HEK293T (cell line): ENCODE measurements at regions not wholly inside any gene's neighbourhood (a gene's known extent, or its start where the extent isn't known, plus 50 kb on each side); places are given as distances from the start of the nearest gene placed in this dataset.

ENCODE experiments used
- CTCF ChIA-PET: fragments of 350-600 bp; formaldehyde crosslinking; extraction: SDS; loops from one replicate; lab custom pipeline; 2021; ENCODE audit warnings: antibody characterized with exemption, inconsistent platforms; lab: Yijun Ruan, JAX
- POLR2A ChIA-PET: fragments of 350-600 bp; formaldehyde crosslinking; extraction: SDS; loops from one replicate; lab custom pipeline; 2020; ENCODE audit warnings: antibody characterized with exemption, inconsistent platforms; lab: Yijun Ruan, JAX
- DNase-seq: peaks from one replicate; pipeline ENCODE4 v3.0.0; 2012; ENCODE audit warnings: mixed read lengths; ENCODE audit errors: extremely low spot score
- ARNT ChIP-seq: fragments of 450-650 bp; IDR thresholded peaks from 2 replicates; pipeline ENCODE4 v1.6.1; 2017; ENCODE audit warnings: mild to moderate bottlenecking
- BHLHE40 ChIP-seq: fragments of 450-650 bp; IDR thresholded peaks from 2 replicates; pipeline ENCODE4 v1.6.1; 2016; ENCODE audit warnings: mild to moderate bottlenecking, moderate library complexity, borderline replicate concordance
- CTBP1 ChIP-seq: fragments of 450-650 bp; IDR thresholded peaks from 2 replicates; pipeline ENCODE4 v1.6.1; 2016; ENCODE audit warnings: borderline replicate concordance
- ELF4 ChIP-seq: fragments of 450-650 bp; IDR thresholded peaks from 2 replicates; pipeline ENCODE4 v1.6.1; 2017; ENCODE audit warnings: antibody characterized with exemption
- FOXA1 ChIP-seq: fragments of 450-650 bp; IDR thresholded peaks from 2 replicates; pipeline ENCODE4 v1.6.1; 2016; ENCODE audit warnings: mild to moderate bottlenecking
- FOXK2 ChIP-seq: fragments of 450-650 bp; IDR thresholded peaks from 2 replicates; pipeline ENCODE4 v1.6.1; 2016; ENCODE audit warnings: mild to moderate bottlenecking
- FOXM1 ChIP-seq: fragments of 450-650 bp; IDR thresholded peaks from 2 replicates; pipeline ENCODE4 v1.6.1; 2017; ENCODE audit warnings: mild to moderate bottlenecking, borderline replicate concordance
- HDGF ChIP-seq: fragments of 450-650 bp; IDR thresholded peaks from 2 replicates; pipeline ENCODE4 v1.6.1; 2017; ENCODE audit warnings: antibody characterized with exemption, borderline replicate concordance
- L3MBTL2 ChIP-seq: fragments of 450-650 bp; conservative IDR thresholded peaks from 2 replicates; pipeline ENCODE4 v1.6.1; 2016; ENCODE audit warnings: mild to moderate bottlenecking
- LEF1 ChIP-seq: fragments of 450-650 bp; IDR thresholded peaks from 2 replicates; pipeline ENCODE4 v1.6.1; 2017; ENCODE audit warnings: mild to moderate bottlenecking, borderline replicate concordance
- NFRKB ChIP-seq: fragments of 450-650 bp; IDR thresholded peaks from 2 replicates; pipeline ENCODE4 v1.6.1; 2016; ENCODE audit warnings: mild to moderate bottlenecking, moderate library complexity
- PKNOX1 ChIP-seq: fragments of 450-650 bp; IDR thresholded peaks from 2 replicates; pipeline ENCODE4 v1.6.1; 2016
- SP1 ChIP-seq: fragments of 450-650 bp; IDR thresholded peaks from 2 replicates; pipeline ENCODE4 v1.6.1; 2017
- SUZ12 ChIP-seq: fragments of 450-650 bp; IDR thresholded peaks from 2 replicates; pipeline ENCODE4 v1.6.1; 2016; ENCODE audit warnings: mild to moderate bottlenecking
- TARDBP ChIP-seq: fragments of 450-650 bp; IDR thresholded peaks from 2 replicates; pipeline ENCODE4 v1.6.1; 2016
- ZNF384 ChIP-seq: fragments of 450-650 bp; IDR thresholded peaks from 2 replicates; pipeline ENCODE4 v1.6.1; 2016

GRCh38 chr20:58014628-58015315 lies 213.7 kb downstream of the ANKRD60 start:
- POLR2A ChIA-PET: no interaction called here
- DNase-seq: no peak
- TF ChIP-seq HDGF (no peak), CTBP1 (no peak), FOXA1 (no peak), LEF1 (no peak), SUZ12 (no peak), ZNF384 (no peak), SP1 (no peak), FOXM1 (no peak), NFRKB (no peak), TARDBP (no peak), PKNOX1 (no peak), ARNT (no peak)
- CTCF ChIA-PET: no interaction called here

- POLR2A ChIA-PET: no interaction called here
- TF ChIP-seq FOXA1 (no peak), SUZ12 (no peak), NFRKB (no peak), TARDBP (no peak), ARNT (no peak), FOXM1 (no peak), CTBP1 (no peak), ELF4 (no peak), SP1 (no peak), HDGF (no peak), BHLHE40 (no peak), PKNOX1 (no peak)
- DNase-seq: no peak
- CTCF ChIA-PET: no interaction called here
These were observed 215.5 kb downstream of the ANKRD60 start for GRCh38 chr20:58012731-58013510.

GRCh38 chr20:58011947-58012610 lies 216.4 kb downstream of the ANKRD60 start:
- POLR2A ChIA-PET: no interaction called here
- TF ChIP-seq ELF4 (no peak), TARDBP (no peak), FOXM1 (no peak), BHLHE40 (no peak), LEF1 (no peak), FOXA1 (no peak), CTBP1 (no peak), ARNT (no peak)
- CTCF ChIA-PET: no interaction called here
- DNase-seq: no peak

GRCh38 chr20:58011106-58011946 lies 217.1 kb downstream of the ANKRD60 start:
- ChIA-PET CTCF (no interaction called here), POLR2A (no interaction called here)
- no peak for DNase-seq
- TF ChIP-seq LEF1 (no peak), FOXA1 (no peak), ARNT (no peak), FOXM1 (no peak), NFRKB (no peak), SP1 (no peak), PKNOX1 (no peak), L3MBTL2 (no peak), SUZ12 (no peak), HDGF (no peak), ELF4 (no peak), CTBP1 (no peak), ZNF384 (no peak), FOXK2 (no peak), TARDBP (no peak), BHLHE40 (no peak)

- no peak for DNase-seq
- CTCF ChIA-PET: no interaction called here
- TF ChIP-seq ZNF384 (no peak), NFRKB (no peak), LEF1 (no peak), HDGF (no peak)
- POLR2A ChIA-PET: no interaction called here
These were observed 217.8 kb downstream of the ANKRD60 start for GRCh38 chr20:58010666-58011065.
